ENCODE measurements at regions not wholly inside any gene's neighbourhood (a gene's known extent, or its start where the extent isn't known, plus 50 kb on each side); places are given as distances from the start of the nearest gene placed in this dataset.

DNA sequence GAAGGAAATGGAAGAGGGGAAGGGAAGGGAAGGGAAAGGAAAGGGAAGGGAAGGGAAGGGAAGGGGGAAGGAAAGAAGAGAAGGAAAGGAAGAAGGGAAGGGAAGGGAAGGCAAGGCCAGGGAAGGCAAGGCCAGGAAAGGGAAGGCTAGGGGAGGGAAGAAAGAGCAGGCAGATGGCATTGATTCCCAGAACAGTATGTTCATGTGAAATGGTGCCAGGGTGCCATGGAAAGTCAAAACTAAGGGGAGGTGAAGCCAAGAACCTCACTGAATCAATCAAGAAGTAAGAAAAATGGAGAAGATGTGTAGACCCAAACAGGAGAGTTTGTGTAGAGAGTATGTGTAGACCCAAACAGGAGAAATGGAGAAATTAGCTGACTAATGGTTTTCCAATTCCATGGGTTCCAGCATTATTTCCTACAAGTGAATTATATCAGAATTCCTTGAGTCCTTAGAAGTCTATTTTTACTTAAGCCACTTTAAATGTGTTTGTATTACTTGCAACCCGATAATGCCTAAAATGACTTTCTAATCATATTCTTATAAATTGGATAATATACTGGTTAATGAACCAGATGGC, 367.6 kb downstream of the TXNL1 start:
- DNase-seq = peak; percentile 11 to 78

DNA sequence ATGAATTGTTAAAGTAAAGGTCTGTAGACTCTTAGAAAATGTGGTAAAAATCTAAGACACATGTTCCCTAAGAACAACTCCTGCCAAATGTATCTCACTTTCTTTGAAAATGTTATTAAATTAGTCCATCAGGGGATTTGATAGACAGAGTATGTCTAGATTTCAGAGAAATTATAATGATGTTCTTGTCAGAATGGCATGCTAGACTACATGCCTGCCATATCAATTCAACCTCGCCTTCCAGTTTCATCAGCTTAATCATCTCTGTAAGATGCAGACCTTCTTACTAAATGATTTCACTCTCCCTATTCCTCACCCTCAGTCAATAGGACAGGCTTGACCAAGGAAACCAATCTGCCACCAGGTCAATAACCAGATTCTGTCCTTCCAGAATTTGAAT, 368.4 kb downstream of the TXNL1 start:
- DNase-seq = no peak

- DNase-seq = no peak
These were observed 369.4 kb downstream of the TXNL1 start for GRCh38 chr18:56268952-56269351.

DNA sequence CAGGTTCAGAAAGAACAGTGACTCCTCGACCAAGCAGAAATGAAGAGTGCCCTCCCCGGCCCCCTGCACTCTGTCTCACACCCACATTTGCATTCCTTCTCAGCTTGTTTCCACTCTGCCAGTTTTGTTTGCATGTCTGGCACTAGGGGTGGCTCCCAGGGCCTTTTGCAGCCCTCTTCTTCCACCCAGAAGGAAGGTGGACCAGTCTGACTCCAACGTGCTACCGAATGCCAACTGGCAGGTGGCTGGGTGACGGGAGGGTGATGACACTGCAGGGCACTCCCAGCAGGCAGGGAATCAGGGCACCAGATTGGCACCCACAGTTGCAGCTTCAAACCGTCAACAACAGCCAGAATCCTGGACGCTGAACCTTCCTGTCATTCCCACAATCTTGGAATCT, 371.1 kb downstream of the TXNL1 start:
- DNase-seq = peak in 1 of 2 experiments; percentile 45

DNA sequence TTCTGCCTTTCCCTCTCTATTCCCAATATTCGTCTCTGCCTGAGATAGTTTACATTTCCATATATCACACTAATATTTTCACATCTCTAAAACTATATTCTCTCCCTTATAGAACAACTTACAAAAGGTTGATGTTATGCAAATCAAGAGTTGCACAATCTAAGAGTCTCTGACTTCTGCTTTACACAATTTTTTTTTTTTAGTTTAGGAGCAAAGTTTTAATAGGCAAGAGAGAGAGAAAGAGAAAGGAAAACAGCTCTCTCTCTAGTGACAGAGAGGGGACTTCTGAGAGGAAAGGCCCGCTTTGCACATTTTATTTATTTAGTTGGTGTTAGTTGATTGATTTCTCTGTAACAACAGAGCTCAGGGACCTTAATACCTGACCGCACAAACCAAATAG, 380.2 kb downstream of the TXNL1 start:
- DNase-seq = no peak

DNA sequence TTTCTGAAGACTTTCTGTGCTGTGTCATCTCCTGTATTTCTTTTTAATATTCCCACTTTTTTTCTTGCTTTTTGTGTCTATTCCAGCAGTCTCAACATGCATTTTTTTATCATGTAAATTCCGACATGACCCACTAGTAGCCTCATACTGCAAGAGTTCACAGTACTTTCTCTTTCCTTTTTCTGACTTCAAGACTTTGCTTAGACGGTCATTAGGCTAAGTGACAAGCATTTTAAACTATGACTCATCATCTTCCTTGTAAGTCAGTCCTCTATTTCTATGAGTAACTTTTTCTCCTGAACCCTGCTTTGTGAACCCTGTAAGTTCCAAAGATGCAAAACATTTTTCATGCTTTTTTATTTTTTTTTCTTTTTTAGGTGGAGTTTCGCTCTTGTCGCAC, 381.2 kb downstream of the TXNL1 start:
- DNase-seq = no peak

- no peak for DNase-seq
These were observed 381.7 kb downstream of the TXNL1 start for GRCh38 chr18:56256659-56257058.

GRCh38 chr18:56255381-56255780, 383.0 kb downstream of the TXNL1 start:
- DNase-seq = no peak

GRCh38 chr18:56252456-56252855, 385.9 kb downstream of the TXNL1 start:
- DNase-seq = no peak

DNA sequence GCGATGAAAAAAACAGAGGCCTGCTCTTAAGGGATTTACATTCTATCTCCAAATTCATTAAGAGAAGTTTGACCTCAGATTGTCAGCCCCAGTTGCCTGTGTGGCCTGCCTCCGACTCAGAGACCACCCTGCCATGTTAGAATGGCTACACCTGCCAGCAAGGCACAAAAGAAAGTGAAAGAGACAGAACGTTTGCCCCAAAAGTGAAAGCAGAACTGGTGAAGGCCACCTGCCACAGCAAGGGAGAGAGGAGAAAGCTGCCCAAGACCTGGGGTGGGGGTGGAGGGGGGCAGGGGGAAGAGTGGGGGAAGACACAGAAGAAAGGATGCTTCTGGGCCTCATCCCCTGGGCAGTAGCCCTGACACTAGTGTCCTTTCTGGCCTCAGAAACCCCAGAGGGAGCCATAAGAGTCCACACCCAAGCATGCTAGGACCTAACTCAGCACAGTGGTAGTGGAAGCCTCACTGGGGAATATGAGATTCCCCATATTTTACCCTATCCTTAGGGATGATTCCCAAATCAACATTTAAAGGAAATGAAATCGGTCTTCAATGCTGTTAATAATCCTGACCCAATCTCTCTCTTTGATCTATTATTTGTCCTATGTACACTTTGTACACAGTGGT, 389.7 kb downstream of the TXNL1 start:
- no peak for DNase-seq

GRCh38 chr18:56246916-56247315, 391.5 kb downstream of the TXNL1 start:
- DNase-seq = no peak

DNA sequence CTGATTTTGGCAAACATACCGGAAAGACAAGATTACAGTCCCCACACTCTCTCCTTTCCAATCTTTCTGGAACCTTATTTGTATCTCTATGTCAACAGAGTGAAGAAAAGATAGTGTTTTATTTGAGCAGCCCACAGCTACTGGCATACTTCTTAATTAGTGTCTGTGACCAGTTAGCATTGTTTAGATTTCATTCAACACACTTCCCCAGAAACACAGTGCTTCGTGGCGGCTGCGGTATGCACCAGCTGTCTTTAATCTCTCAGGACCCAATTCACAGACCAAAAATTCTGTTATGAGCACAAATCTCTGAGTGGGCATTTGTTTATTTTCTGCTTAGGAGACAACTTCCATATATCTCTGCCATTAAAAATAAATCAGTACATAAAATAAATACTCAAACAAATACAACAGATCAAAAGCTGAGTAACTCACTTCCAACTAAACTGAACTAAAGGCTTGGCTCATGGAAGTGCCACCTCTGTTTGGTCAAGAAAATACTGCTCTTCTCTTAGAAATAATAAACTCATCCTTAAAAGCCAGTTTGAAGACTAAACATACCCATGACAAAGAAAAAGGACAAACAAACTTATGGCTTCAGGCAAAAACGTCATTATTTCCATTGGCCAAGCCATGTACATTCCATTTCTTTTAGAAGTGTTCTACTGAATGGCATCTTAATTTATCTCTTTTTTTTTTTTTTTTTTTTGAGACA, 392.4 kb downstream of the TXNL1 start:
- DNase-seq = no peak

- no peak for DNase-seq
These were observed 398.0 kb downstream of the TXNL1 start for GRCh38 chr18:56240405-56240804.

GRCh38 chr18:56238576-56238975, 399.8 kb downstream of the TXNL1 start:
- DNase-seq = no peak

DNA sequence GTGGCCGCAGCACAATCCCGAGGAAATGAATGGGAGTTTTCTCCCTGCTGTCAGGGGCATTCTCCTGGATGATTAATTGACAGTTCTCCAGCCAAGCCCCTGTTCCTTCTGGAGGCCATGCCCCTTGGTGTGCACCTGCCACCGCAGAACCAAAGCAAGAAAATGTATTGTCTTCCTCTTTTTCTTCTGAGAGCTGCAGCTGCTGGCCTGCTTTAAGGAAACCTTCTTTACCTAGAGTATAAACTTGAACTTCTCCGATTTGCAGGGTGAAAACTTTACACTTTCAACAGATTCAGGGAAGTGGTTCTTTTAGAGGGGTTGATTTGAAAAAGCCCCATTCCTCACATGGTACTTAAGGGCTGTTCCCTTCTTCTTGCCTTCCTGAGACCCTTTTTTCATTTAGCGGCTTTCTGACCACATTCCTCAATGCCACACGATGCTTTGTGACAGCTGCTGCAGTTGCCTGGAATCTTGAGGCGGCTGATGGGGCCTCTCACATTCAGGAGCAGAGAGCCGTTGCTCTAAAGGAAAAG, 402.8 kb downstream of the TXNL1 start:
- DNase-seq = peak in 1 of 2 experiments; percentile 40

- DNase-seq = no peak
These were observed 403.3 kb downstream of the TXNL1 start for GRCh38 chr18:56235071-56235470.

DNA sequence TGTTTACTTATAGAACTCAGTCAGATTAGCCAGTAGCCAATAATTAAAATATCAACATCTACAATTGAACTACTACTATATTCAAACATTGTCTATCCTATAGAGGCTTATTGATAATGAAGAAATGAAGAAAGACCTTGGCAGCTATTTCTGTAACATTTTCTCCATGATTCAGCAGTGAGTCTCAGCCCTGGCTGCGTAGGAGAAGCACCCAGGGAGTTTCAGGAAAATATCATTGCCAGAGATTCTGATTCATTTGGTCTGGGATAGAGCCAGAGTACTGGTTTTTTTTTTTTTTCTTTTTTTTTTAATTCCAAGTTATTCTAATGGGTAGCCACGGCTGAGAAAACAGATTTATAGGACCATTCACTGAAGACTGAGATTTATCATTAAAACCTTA, 404.8 kb downstream of the TXNL1 start:
- peak; percentile 49 to 76 for DNase-seq

DNA sequence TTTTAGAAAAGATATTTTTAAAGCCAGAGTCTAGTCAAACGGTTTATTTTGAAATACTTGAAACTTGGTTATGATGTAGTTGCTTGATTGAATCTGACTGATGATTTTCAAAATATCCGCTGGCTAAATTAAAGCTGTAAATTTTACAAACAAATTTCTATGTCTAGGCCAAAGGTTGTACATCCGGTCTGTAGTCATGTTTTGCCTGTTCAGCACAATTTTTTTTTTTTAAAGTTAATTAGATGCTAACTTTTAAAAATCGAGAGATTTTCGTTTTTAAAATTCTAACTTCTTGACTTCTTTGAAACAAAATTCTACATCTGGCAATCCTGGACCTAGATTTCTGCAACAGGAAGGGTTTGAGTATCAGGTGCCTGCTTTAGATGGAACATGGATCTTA, 412.4 kb downstream of the TXNL1 start:
- DNase-seq = no peak

DNA sequence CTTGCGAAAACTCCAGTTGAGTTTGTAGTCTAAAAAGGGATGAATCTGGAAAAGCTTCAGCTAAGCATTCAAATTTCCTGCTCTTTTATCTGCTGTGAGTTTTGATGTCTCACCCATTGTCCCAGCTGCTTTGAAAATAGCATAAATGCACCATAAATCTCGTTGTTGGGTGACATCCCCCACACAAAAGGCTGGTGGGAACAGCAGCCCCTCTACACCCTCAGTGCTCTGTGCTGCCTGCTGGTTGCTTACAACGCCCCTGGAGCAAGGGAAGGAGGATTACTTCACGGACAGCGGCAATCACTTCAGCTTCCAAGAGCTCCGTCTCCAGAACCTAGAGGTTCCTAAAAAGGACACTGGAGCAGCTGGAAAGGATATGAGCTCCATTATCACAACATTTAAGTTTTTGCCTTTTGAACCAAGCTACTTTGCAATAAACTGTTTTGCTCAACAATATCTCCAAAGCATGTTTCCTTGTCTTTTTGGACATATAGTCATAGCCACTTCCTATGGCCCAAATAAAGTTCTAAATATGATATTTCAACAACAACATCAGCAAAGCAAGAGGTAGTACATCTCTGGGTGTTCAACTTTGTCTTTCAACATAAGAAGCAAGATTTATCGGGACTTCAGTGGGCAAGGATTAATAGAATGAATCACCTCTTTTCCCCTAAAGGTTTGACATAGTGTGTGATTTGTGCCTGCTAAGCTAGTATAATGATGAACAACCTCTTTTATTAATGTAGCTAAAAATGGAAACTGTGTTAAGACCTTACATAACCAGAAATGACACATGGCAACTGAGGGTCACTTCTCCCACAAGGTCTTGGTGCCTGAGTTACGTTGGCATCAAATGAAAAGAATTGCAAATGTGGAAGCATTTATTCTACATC, 413.5 kb downstream of the TXNL1 start:
- DNase-seq = no peak

GRCh38 chr18:56221195-56222065, 417.0 kb downstream of the TXNL1 start:
- peak; percentile 93 to 94 for DNase-seq

DNA sequence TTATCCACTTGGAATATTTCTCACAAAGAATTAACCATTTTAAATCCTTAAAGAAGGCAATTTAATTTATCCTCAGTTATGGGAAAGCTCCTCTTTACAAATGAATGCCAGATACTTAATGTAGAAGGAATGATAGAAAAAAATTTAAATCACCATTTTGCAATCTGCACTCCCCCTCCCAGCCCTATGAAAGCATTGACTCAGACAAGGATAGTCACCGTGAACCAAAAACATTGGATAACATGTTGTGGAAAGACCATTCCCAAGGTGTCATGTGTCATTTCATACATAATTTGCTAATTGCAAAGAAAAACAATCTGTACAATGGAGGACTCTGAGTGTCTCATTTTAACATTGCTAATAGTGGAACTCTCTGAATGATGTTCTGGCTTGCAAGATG, 421.0 kb downstream of the TXNL1 start:
- no peak for DNase-seq

GRCh38 chr18:56214706-56215105, 423.7 kb downstream of the TXNL1 start:
- no peak for DNase-seq

Measured in NCI-H446 (cell line).